ACC112 (cell line): ENCODE measurements at regions not wholly inside any gene's neighbourhood (a gene's known extent, or its start where the extent isn't known, plus 50 kb on each side); places are given as distances from the start of the nearest gene placed in this dataset.

Source experiments
- H2AFZ ChIP-seq: fragments of 200-600 bp; sonication (generic); one replicate; pipeline ENCODE4 v1.6.0; 2017; ENCODE audit warnings: antibody characterized with exemption, low read length; ENCODE audit not compliant: unreplicated experiment
- H3K27ac ChIP-seq: fragments of 200-600 bp; sonication (generic); 2 replicates; pipeline ENCODE4 v1.5.1; 2014; ENCODE audit warnings: low read depth, mild to moderate bottlenecking, antibody characterized with exemption, low read length, moderate library complexity
- H3K27me3 ChIP-seq: fragments of 200-600 bp; sonication (generic); 2 replicates; pipeline ENCODE4 v1.6.1; 2014; ENCODE audit warnings: mild to moderate bottlenecking, antibody characterized with exemption, low read length, moderate library complexity, mixed read lengths; ENCODE audit not compliant: insufficient read depth
- H3K36me3 ChIP-seq: fragments of 200-600 bp; sonication (generic); 2 replicates; pipeline ENCODE4 v1.6.1; 2016; ENCODE audit warnings: mild to moderate bottlenecking, antibody characterized with exemption, low read length, moderate library complexity, mixed read lengths; ENCODE audit not compliant: insufficient read depth
- H3K4me1 ChIP-seq: fragments of 200-600 bp; sonication (generic); one replicate; pipeline ENCODE4 v1.6.1; 2016; ENCODE audit warnings: low read length, mixed read lengths; ENCODE audit not compliant: insufficient read depth, unreplicated experiment, control insufficient read depth
- H3K4me3 ChIP-seq: fragments of 200-600 bp; sonication (generic); 2 replicates; pipeline ENCODE4 v1.5.1; 2014; ENCODE audit warnings: mild to moderate bottlenecking, low read depth, low read length
- H3K79me2 ChIP-seq: fragments of 200-600 bp; sonication (generic); one replicate; pipeline ENCODE4 v1.6.0; 2016; ENCODE audit warnings: low read length; ENCODE audit not compliant: control insufficient read depth, unreplicated experiment, insufficient read depth

DNA sequence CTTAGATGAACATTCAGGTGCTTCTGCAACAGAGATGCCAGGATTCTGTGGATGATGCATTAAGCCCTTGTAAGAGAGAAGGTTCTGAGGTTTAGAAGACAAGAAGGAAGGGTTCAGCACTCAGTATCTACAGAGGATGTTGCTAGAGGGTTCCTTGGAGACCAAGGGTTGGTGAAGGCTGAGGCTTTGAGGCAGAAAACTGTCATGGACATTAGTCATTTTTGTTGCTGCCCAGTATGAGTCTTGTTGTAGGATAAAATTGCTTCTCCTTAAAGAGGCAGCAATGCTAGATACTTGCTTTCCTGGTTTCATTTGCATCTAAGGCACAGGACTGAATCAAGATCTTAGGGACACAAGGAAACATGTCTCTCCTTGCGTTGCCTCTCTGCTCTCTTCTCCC is 319.4 kb upstream of the NFIA start:
- no peak overlapping the region for H3K27ac ChIP-seq
- no peaks in the 10 kb centered on the region for H3K79me2 ChIP-seq
- H3K4me3 ChIP-seq = no peak overlapping the region
- H3K27me3 ChIP-seq = 0 out of 2 replicates have a peak, but pooled peaks cover 11% of the 10 kb centered on the region
- H3K4me1 ChIP-seq = peaks cover 11% of the 10 kb centered on the region
- no peak overlapping the region for H2AFZ ChIP-seq
- no peaks in the 10 kb centered on the region for H3K36me3 ChIP-seq

DNA sequence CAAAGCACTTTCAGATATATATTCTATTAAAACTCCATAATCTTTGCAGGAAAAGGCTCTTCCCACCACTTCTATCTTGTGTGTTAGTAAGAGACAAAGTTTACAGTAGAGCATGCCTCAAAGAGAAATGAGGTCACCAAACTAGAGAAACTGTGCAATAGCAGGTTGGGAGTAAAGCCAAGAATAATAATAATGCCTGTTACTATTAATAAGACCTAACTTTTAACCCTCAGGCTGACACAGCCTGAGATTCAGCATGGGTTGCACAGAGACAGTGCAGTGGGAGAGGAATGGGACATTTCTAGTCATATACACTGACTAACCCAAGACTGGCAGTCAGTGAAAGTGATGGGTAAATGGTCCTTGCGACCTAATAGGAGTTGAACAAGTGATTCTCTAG is 320.2 kb upstream of the NFIA start:
- no peaks in the 10 kb centered on the region for H3K36me3 ChIP-seq
- no peak overlapping the region for H2AFZ ChIP-seq
- H3K27me3 ChIP-seq = 0 out of 2 replicates have a peak, but pooled peaks cover 11% of the 10 kb centered on the region
- no peak overlapping the region for H3K27ac ChIP-seq
- H3K4me1 ChIP-seq = peaks cover 11% of the 10 kb centered on the region
- no peaks in the 10 kb centered on the region for H3K79me2 ChIP-seq
- no peak overlapping the region for H3K4me3 ChIP-seq

DNA sequence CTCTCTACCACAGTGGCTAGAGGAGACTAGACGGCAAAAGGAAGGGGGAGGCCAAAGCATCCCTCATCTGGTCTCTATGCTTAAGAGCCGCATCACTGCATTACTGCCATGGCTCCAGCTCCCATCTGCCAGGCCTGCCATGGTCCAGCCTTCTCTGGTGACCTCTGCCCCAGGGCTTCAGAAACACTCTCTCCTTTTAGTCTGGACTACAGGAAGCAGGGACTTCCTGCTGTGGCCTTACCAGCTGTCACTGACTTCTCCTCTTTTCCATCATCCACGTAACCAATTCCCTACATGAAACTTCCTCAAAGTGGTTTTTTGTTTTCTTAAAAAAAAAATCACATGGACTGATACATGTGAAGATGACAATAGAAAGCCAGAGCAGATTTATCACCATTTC is 323.1 kb upstream of the NFIA start:
- Histone ChIP-seq H3K27ac (no peak overlapping the region), H3K4me1 (peaks cover 11% of the 10 kb centered on the region), H3K79me2 (no peaks in the 10 kb centered on the region), H3K36me3 (no peaks in the 10 kb centered on the region), H2AFZ (no peak overlapping the region), H3K4me3 (no peak overlapping the region), H3K27me3 (0 out of 2 replicates have a peak, but pooled peaks cover 8% of the 10 kb centered on the region)

DNA sequence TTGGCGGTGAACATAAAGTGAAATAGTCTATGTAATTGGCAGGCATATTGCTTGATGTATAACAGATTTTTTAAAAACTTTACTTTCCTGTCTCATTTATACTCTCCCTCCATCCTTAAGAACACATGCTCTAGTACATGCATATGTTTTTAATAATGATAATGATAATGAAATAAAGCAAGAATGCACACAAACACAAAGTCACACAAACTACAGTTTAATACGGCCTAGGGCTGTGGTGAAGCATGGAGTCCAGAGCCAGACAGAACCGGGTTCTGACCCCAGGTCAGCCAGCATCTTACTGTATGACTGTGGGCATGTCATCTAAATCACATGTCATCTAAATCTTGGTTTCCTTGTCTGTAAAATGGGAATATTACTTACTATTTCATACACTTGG is 324.9 kb upstream of the NFIA start:
- no peak overlapping the region for H3K4me3 ChIP-seq
- no peaks in the 10 kb centered on the region for H3K27me3 ChIP-seq
- no peak overlapping the region for H3K27ac ChIP-seq
- H2AFZ ChIP-seq = no peak overlapping the region
- H3K4me1 ChIP-seq = peaks cover 7% of the 10 kb centered on the region
- H3K36me3 ChIP-seq = no peaks in the 10 kb centered on the region
- no peaks in the 10 kb centered on the region for H3K79me2 ChIP-seq

DNA sequence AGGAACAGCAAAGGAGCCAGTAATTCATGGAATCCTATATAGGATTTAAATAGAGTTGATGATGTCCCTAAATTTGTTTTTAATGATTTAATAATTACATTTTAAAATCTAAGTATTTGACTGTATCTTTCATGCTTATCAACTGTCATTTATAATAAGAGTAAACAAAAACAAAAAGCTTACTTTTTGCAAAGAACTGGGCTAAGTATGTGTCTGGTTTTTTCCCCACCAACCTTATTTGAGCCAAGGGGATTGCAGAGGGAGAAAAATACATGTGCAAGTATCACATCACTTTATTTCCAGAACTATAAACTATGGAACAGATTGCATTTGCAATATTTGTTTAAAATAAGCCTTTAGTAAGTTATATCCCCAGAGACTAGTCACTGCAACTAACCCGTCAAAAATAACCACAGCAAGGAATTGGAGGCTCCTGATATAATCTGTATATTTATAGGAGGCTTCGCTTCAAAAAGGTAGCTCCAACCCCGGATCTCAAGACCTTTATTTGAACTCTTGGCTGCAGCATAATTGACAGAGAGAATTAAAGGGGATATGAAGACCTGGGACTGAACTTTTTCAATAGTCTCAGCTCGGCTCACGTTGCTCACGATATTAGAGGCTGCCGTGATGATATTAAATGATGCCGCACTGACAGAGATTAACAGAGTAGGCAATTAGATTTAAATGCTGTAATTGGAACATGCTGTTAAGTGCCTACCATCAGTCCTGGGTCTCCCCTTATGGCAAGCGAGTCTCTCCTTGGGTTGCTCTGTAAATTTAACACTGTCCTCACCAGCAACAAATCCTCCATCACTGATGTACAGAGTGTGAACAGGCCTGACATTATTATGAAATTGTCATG is 329.1 kb upstream of the NFIA start:
- H3K27me3 ChIP-seq = no peaks in the 10 kb centered on the region; the same call in 1 of the 2 replicates
- H3K4me3 ChIP-seq = no peak overlapping the region
- no peaks in the 10 kb centered on the region for H3K36me3 ChIP-seq
- H3K79me2 ChIP-seq = no peaks in the 10 kb centered on the region
- no peaks in the 10 kb centered on the region for H3K4me1 ChIP-seq
- no peak overlapping the region for H2AFZ ChIP-seq
- H3K27ac ChIP-seq = no peak overlapping the region

DNA sequence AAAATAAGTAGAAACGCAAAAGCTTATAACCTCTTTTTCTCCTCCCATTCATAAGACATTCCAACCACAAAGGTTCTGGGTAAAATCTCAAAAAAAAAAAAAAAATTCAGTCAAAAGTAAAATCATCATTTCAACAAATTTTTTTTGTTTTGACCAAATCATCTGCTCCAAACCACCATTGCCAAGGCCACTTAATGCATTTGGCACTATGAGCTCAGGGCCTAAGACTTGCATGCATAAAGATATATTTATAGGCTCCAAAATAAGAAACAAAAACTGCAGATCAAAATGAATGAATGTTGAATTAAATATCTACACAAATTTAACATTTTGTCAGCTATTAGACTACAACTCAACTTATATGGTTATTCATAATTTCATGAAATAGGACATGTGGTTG is 331.1 kb upstream of the NFIA start:
- no peak overlapping the region for H3K27ac ChIP-seq
- no peak overlapping the region for H2AFZ ChIP-seq
- no peaks in the 10 kb centered on the region for H3K36me3 ChIP-seq
- H3K4me1 ChIP-seq = no peaks in the 10 kb centered on the region
- no peaks in the 10 kb centered on the region for H3K79me2 ChIP-seq
- no peak overlapping the region for H3K4me3 ChIP-seq
- H3K27me3 ChIP-seq = no peaks in the 10 kb centered on the region; the same call in 1 of the 2 replicates

DNA sequence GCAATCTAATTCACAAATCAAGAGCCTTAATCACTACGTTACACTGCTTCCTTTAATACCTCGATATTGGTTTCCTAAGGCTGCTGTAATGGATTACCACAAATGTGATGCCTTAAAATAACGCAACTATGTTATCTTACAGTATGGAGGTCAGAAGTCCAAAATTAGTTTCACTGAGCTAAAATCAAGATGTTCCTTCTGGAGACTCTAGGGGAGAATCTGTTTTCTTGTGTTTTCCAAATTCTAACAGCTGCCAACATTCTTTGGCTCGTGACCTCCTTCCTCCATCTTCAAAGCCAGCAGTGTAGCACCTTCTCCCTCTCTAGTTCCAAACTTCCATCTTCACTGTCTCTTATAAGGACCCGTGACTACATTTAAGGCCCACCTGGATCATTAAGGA is 335.0 kb upstream of the NFIA start:
- H3K36me3 ChIP-seq = no peaks in the 10 kb centered on the region
- no peak overlapping the region for H3K4me3 ChIP-seq
- no peak overlapping the region for H2AFZ ChIP-seq
- H3K27me3 ChIP-seq = no peaks in the 10 kb centered on the region; the same call in 1 of the 2 replicates
- H3K79me2 ChIP-seq = no peaks in the 10 kb centered on the region
- H3K4me1 ChIP-seq = no peaks in the 10 kb centered on the region
- no peak overlapping the region for H3K27ac ChIP-seq

DNA sequence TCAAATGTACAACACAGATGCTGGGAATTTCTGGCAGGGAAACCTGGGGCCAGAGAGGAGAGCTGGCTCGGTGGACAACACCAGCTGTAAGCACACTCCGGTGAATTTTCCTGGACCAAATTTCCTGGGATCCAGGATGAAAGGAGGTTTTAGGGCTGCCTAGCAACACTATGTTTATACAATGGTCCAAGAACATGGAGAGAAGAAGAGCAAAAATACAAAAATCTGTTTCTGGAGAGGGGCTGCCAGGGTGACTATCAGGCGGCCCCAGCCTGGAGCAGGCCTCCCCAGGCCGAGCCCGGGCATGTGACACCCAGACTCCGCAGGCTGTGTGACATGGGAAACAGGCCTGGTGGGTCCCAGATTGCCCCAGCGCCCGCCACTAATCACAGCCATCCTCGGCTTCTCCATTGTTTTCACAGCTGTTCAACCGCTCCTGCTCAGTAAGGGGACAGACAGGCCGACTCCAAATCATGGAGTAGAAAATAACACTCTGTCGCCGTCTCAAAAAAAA is 336.0 kb upstream of the NFIA start:
- Histone ChIP-seq H3K79me2 (no peaks in the 10 kb centered on the region), H3K4me3 (no peak overlapping the region), H3K27ac (no peak overlapping the region), H3K4me1 (no peaks in the 10 kb centered on the region), H3K27me3 (no peaks in the 10 kb centered on the region; the same call in 1 of the 2 replicates), H3K36me3 (no peaks in the 10 kb centered on the region), H2AFZ (no peak overlapping the region)

DNA sequence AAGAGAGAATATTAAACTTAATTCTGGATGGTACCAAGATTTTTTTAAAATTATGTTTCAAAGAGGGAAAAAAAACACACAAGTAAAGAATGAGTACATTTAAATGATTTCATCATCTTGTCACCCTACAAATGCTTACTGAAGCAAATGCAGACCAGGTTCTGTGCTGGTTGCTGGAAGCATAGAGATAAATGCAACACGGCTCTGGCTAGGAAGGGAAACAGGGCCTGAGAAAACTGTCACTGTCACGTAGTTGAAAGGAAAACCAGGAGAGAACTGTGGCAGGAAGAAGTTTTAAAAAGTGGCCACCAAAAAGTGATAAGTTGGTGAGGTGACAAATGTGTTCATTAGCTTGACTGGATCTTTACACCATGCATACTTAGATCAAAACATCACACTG is 336.9 kb upstream of the NFIA start:
- Histone ChIP-seq H3K79me2 (no peaks in the 10 kb centered on the region), H3K4me3 (no peak overlapping the region), H3K27ac (no peak overlapping the region), H3K27me3 (no peaks in the 10 kb centered on the region; the same call in 1 of the 2 replicates), H3K36me3 (no peaks in the 10 kb centered on the region), H2AFZ (no peak overlapping the region), H3K4me1 (no peaks in the 10 kb centered on the region)

DNA sequence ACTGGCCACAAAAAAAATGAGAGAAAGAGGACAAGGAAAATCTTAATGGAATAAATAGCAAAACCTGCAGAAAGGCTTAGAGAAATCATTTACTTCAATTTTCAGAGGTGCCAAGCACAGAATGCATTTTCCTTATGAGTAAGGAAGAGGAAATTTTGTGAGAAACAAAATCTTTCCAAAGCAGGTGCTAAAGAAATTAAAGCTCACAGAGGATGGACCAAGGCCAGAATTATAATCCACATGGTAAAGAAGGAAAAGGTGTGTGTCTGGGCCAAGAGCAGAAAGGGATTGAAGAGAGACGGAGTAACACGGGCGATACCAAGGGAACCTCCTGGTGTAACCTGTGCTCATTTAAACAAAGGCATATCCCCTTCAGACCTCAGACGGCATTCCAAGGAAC is 340.0 kb upstream of the NFIA start:
- Histone ChIP-seq H3K4me3 (no peak overlapping the region), H2AFZ (no peak overlapping the region), H3K4me1 (no peaks in the 10 kb centered on the region), H3K36me3 (no peaks in the 10 kb centered on the region), H3K27me3 (no peaks in the 10 kb centered on the region), H3K79me2 (no peaks in the 10 kb centered on the region), H3K27ac (no peak overlapping the region)

DNA sequence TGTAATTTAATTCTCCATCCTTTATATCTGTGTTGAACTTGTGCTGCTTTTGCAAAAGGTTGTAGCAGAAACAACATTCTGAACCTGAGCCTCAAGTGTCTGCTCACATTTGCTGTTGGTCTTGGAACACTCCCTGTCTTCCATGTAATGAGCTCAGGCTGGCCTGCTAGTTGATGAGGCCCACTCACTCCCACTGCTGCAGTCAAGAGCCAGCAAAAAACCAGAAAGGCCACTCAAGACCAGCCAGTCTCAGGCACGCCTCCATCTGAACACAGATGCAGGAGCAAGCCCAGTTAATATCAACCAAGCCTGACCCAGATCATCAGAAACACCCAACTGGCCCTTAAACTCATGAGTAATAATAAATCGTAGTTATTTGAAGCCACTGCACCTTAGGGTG is 342.2 kb upstream of the NFIA start:
- Histone ChIP-seq H3K4me3 (no peak overlapping the region), H3K4me1 (no peaks in the 10 kb centered on the region), H3K79me2 (no peaks in the 10 kb centered on the region), H3K27ac (no peak overlapping the region), H2AFZ (no peak overlapping the region), H3K27me3 (no peaks in the 10 kb centered on the region), H3K36me3 (no peaks in the 10 kb centered on the region)
